ENCODE measurements at regions not wholly inside any gene's neighbourhood (a gene's known extent, or its start where the extent isn't known, plus 50 kb on each side); places are given as distances from the start of the nearest gene placed in this dataset.

- H3K36me3 Mint-ChIP-seq (ENCODE audit: low read depth): no peaks in the 10 kb centered on the region
- H3K27ac Mint-ChIP-seq: no peak overlapping the region
- H3K4me1 Mint-ChIP-seq: peaks cover 8% of the 10 kb centered on the region
- no peaks in the 10 kb centered on the region for H3K27me3 Mint-ChIP-seq (ENCODE audit: low read depth)
- no peak overlapping the region for H3K4me3 Mint-ChIP-seq
- no peak for TF ChIP-seq CTCF (IDR thresholded peaks at IDR 0.05; ENCODE audit: unreplicated experiment in 3 of 3)
- peaks cover 2% of the 10 kb centered on the region for H3K9me3 Mint-ChIP-seq
Observed at GRCh38 chr5:38071831-38072694, 186.3 kb upstream of the EGFLAM start.

- no peak overlapping the region for H3K27ac Mint-ChIP-seq
- H3K36me3 Mint-ChIP-seq (ENCODE audit: low read depth): no peaks in the 10 kb centered on the region
- H3K27me3 Mint-ChIP-seq (ENCODE audit: low read depth): no peaks in the 10 kb centered on the region
- H3K4me3 Mint-ChIP-seq: no peak overlapping the region
- no peak for TF ChIP-seq CTCF (IDR thresholded peaks at IDR 0.05; ENCODE audit: unreplicated experiment in 3 of 3)
- H3K4me1 Mint-ChIP-seq: peaks cover 8% of the 10 kb centered on the region
- peaks cover 6% of the 10 kb centered on the region for H3K9me3 Mint-ChIP-seq
Observed at GRCh38 chr5:38070304-38070950, 187.9 kb upstream of the EGFLAM start.

DNA sequence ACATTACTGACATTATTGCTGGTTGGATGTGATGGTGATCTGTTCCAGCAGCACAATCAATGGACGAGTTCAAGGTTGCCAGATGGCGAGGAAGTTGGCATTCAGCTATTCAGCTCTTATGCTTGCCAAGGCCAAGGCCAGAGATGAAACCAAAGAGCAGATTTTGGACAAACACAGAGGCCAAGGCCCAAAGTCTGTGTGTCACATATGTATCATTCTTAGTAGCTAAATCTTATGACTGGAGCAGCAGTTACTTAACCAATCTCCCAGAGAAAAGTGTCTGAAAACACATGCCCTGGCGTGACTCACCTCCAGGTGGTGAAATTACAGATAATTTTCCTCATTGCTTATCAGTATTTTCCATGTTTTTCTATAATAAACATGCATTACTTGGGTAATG, 189.0 kb upstream of the EGFLAM start:
- no peaks in the 10 kb centered on the region for H3K36me3 Mint-ChIP-seq (ENCODE audit: low read depth)
- peaks cover 8% of the 10 kb centered on the region for H3K4me1 Mint-ChIP-seq
- H3K27me3 Mint-ChIP-seq (ENCODE audit: low read depth): peaks cover 4% of the 10 kb centered on the region
- peaks cover 13% of the 10 kb centered on the region for H3K9me3 Mint-ChIP-seq
- no peak overlapping the region for H3K4me3 Mint-ChIP-seq
- H3K27ac Mint-ChIP-seq: no peak overlapping the region
- no peak for TF ChIP-seq CTCF (IDR thresholded peaks at IDR 0.05; ENCODE audit: unreplicated experiment in 3 of 3)

GRCh38 chr5:38060354-38060753, 198.0 kb upstream of the EGFLAM start:
- no peak for TF ChIP-seq CTCF (IDR thresholded peaks at IDR 0.05; ENCODE audit: unreplicated experiment in 3 of 3)
- peaks cover 4% of the 10 kb centered on the region for H3K27me3 Mint-ChIP-seq (ENCODE audit: low read depth)
- peaks cover 17% of the 10 kb centered on the region for H3K9me3 Mint-ChIP-seq
- no peak overlapping the region for H3K27ac Mint-ChIP-seq
- no peak overlapping the region for H3K4me3 Mint-ChIP-seq
- no peaks in the 10 kb centered on the region for H3K4me1 Mint-ChIP-seq
- no peaks in the 10 kb centered on the region for H3K36me3 Mint-ChIP-seq (ENCODE audit: low read depth)

DNA sequence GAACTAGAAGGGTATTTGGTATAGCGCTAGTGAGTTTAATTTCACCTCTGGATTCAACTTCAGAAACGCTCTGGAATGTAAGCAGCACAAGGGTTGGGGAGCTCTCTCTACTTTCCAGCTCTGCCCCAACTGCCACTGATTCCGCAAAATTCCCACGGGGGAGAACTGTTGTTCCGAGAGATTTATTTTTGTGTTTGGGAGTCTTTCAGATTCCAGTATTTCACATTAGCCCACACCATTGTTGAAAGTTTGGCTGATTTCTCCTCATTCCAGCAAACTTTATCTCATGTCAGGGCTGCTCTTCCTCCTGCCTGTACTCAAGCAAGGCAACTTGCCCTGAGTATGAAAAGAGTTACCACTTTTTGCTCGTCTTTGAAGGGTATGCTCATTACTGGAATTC, 198.5 kb upstream of the EGFLAM start:
- no peak overlapping the region for H3K4me3 Mint-ChIP-seq
- H3K36me3 Mint-ChIP-seq (ENCODE audit: low read depth): no peaks in the 10 kb centered on the region
- H3K27me3 Mint-ChIP-seq (ENCODE audit: low read depth): peaks cover 4% of the 10 kb centered on the region
- peaks cover 16% of the 10 kb centered on the region for H3K9me3 Mint-ChIP-seq
- H3K4me1 Mint-ChIP-seq: no peaks in the 10 kb centered on the region
- H3K27ac Mint-ChIP-seq: no peak overlapping the region
- no peak for TF ChIP-seq CTCF (IDR thresholded peaks at IDR 0.05; ENCODE audit: unreplicated experiment in 3 of 3)

All from nephron (organoid).